ENCODE measurements at regions not wholly inside any gene's neighbourhood (a gene's known extent, or its start where the extent isn't known, plus 50 kb on each side); places are given as distances from the start of the nearest gene placed in this dataset.

GRCh38 chr2:2720351-2720750 is 389.3 kb upstream of the MYT1L start:
- Histone ChIP-seq H3K27me3 (replicated peaks in 1 of 4; ENCODE audit: control extremely low read depth in 1 of 4, control insufficient read depth in 3 of 4, insufficient read depth in 4 of 4, low read length in 3 of 4) (no peaks in the 10 kb centered on the region), H2AFZ (ENCODE audit: insufficient read depth, low read depth, low read length, poor library complexity, severe bottlenecking) (no peak overlapping the region), H3K9ac (ENCODE audit: low read length) (no peak overlapping the region), H4K20me1 (ENCODE audit: control insufficient read depth, insufficient read depth, low read length, poor library complexity, severe bottlenecking) (no peaks in the 10 kb centered on the region), H3K27ac (ENCODE audit: low read length in 2 of 2) (no peak overlapping the region), H3K4me3 (ENCODE audit: control extremely low read depth in 1 of 5, extremely low read depth in 1 of 5, insufficient read depth in 1 of 5, low read depth in 2 of 5, low read length in 4 of 5) (no peak overlapping the region), H3K4me2 (replicated peaks; ENCODE audit: low read depth, low read length, poor library complexity, severe bottlenecking) (no peak overlapping the region), H3K4me1 (ENCODE audit: control insufficient read depth in 2 of 2, insufficient read depth in 2 of 2, low read length in 2 of 2) (no peaks in the 10 kb centered on the region), H3K36me3 (replicated peaks in 1 of 2; ENCODE audit: control extremely low read depth in 1 of 2, control insufficient read depth in 1 of 2, extremely low read depth in 1 of 2, insufficient read depth in 2 of 2, low read length in 1 of 2) (no peaks in the 10 kb centered on the region), H3K9me3 (ENCODE audit: control extremely low read depth in 1 of 3, control insufficient read depth in 2 of 3, insufficient read depth in 1 of 3, low read length in 2 of 3) (peaks cover 0 to 3% (median 0%) of the 10 kb centered on the region in 3 donors), H3K79me2 (ENCODE audit: control insufficient read depth, insufficient read depth, low read length) (no peaks in the 10 kb centered on the region)
- Mint-ChIP-seq H3K9me3 (ENCODE audit: insufficient read depth) (no peaks in the 10 kb centered on the region), H3K27me3 (peaks cover 6% of the 10 kb centered on the region), H3K27ac (no peak overlapping the region), H3K4me1 (no peaks in the 10 kb centered on the region), H3K4me3 (no peak overlapping the region)
- 89% methylated on average over 9 of the region's 9 CpGs for WGBS (ENCODE audit: insufficient coverage)
- ChIA-PET CTCF (no interaction called here), POLR2A (no interaction called here)
- intact Hi-C loops (cut with micrococcal nuclease) = no loop called here
- no peak for DNase-seq
- no peak for ATAC-seq (ENCODE audit: low read depth)
- TF ChIP-seq EZH2 (IDR thresholded peaks at IDR 0.05; ENCODE audit: borderline replicate concordance, insufficient read depth, low read depth, low read length, poor library complexity, severe bottlenecking) (no peak), CTCF (IDR thresholded peaks at IDR 0.05) (no peak)

- Histone ChIP-seq H3K27ac (ENCODE audit: low read length in 2 of 2) (no peak overlapping the region), H3K4me3 (ENCODE audit: control extremely low read depth in 1 of 5, extremely low read depth in 1 of 5, insufficient read depth in 1 of 5, low read depth in 2 of 5, low read length in 4 of 5) (no peak overlapping the region), H3K36me3 (replicated peaks in 1 of 2; ENCODE audit: control extremely low read depth in 1 of 2, control insufficient read depth in 1 of 2, extremely low read depth in 1 of 2, insufficient read depth in 2 of 2, low read length in 1 of 2) (no peaks in the 10 kb centered on the region), H3K9ac (ENCODE audit: low read length) (no peak overlapping the region), H3K9me3 (ENCODE audit: control extremely low read depth in 1 of 3, control insufficient read depth in 2 of 3, insufficient read depth in 1 of 3, low read length in 2 of 3) (peaks cover 0 to 3% (median 0%) of the 10 kb centered on the region in 3 donors), H3K27me3 (replicated peaks in 1 of 4; ENCODE audit: control extremely low read depth in 1 of 4, control insufficient read depth in 3 of 4, insufficient read depth in 4 of 4, low read length in 3 of 4) (no peaks in the 10 kb centered on the region), H2AFZ (ENCODE audit: insufficient read depth, low read depth, low read length, poor library complexity, severe bottlenecking) (no peak overlapping the region), H3K4me1 (ENCODE audit: control insufficient read depth in 2 of 2, insufficient read depth in 2 of 2, low read length in 2 of 2) (no peaks in the 10 kb centered on the region), H3K79me2 (ENCODE audit: control insufficient read depth, insufficient read depth, low read length) (no peaks in the 10 kb centered on the region), H4K20me1 (ENCODE audit: control insufficient read depth, insufficient read depth, low read length, poor library complexity, severe bottlenecking) (no peaks in the 10 kb centered on the region), H3K4me2 (replicated peaks; ENCODE audit: low read depth, low read length, poor library complexity, severe bottlenecking) (no peak overlapping the region)
- Mint-ChIP-seq H3K27me3 (peaks cover 6% of the 10 kb centered on the region), H3K9me3 (ENCODE audit: insufficient read depth) (no peaks in the 10 kb centered on the region), H3K4me3 (no peak overlapping the region), H3K4me1 (no peaks in the 10 kb centered on the region), H3K27ac (no peak overlapping the region)
- ChIA-PET POLR2A (no interaction called here), CTCF (no interaction called here)
- TF ChIP-seq CTCF (IDR thresholded peaks at IDR 0.05) (no peak), EZH2 (IDR thresholded peaks at IDR 0.05; ENCODE audit: borderline replicate concordance, insufficient read depth, low read depth, low read length, poor library complexity, severe bottlenecking) (no peak)
- ATAC-seq (ENCODE audit: low read depth) (no peak), DNase-seq (no peak)
- intact Hi-C loops (cut with micrococcal nuclease) = no loop called here
- WGBS (ENCODE audit: insufficient coverage) = 87% methylated on average over 8 of the region's 8 CpGs
Observed at GRCh38 chr2:2719781-2720180, 388.7 kb upstream of the MYT1L start.
